H9 (cell line): ENCODE measurements at regions not wholly inside any gene's neighbourhood (a gene's known extent, or its start where the extent isn't known, plus 50 kb on each side); places are given as distances from the start of the nearest gene placed in this dataset.

Experiments
- DNase-seq: peaks from one replicate; pipeline ENCODE4 v3.0.0-alpha.2; 2017
- H2AFZ ChIP-seq: one replicate; pipeline ENCODE4 v1.6.1; 2013; ENCODE audit warnings: mild to moderate bottlenecking, low read length, control low read depth, moderate library complexity
- H2AK5ac ChIP-seq: 2 replicates; pipeline ENCODE4 v1.6.1; 2013; ENCODE audit warnings: low read length, control low read depth, mixed read lengths; ENCODE audit not compliant: insufficient read length
- H2BK120ac ChIP-seq: one replicate; pipeline ENCODE4 v1.6.1; 2013; ENCODE audit warnings: low read depth, mild to moderate bottlenecking, low read length, control low read depth, inconsistent platforms; ENCODE audit not compliant: poor library complexity, severe bottlenecking
- H2BK12ac ChIP-seq: 2 replicates; pipeline ENCODE4 v1.6.1; 2013; ENCODE audit warnings: low read length, control low read depth, mixed read lengths, low read depth; ENCODE audit not compliant: insufficient read length
- H2BK15ac ChIP-seq: 2 replicates; pipeline ENCODE4 v1.6.1; 2013; ENCODE audit warnings: low read depth, low read length, control low read depth
- H2BK20ac ChIP-seq: one replicate; pipeline ENCODE4 v1.6.1; 2013; ENCODE audit warnings: low read depth, mild to moderate bottlenecking, low read length, control low read depth, inconsistent platforms; ENCODE audit not compliant: poor library complexity, severe bottlenecking
- H2BK5ac ChIP-seq: 2 replicates; pipeline ENCODE4 v1.6.1; 2013; ENCODE audit warnings: low read length, control low read depth, mixed read lengths; ENCODE audit not compliant: insufficient read length
- H3K14ac ChIP-seq: 2 replicates; pipeline ENCODE4 v1.6.1; 2013; ENCODE audit warnings: low read length, control low read depth; ENCODE audit not compliant: insufficient read depth
- H3K18ac ChIP-seq: 2 replicates; pipeline ENCODE4 v1.6.1; 2013; ENCODE audit warnings: low read depth, mild to moderate bottlenecking, mixed read lengths, low read length, control low read depth; ENCODE audit not compliant: insufficient read length
- H3K23ac ChIP-seq: 2 replicates; pipeline ENCODE4 v1.6.1; 2013; ENCODE audit warnings: low read length, control low read depth, mixed read lengths, low read depth; ENCODE audit not compliant: insufficient read length
- H3K23me2 ChIP-seq: 2 replicates; pipeline ENCODE4 v1.6.1; 2013; ENCODE audit warnings: low read depth, mild to moderate bottlenecking, mixed read lengths, low read length, control low read depth; ENCODE audit not compliant: insufficient read length, poor library complexity, severe bottlenecking
- H3K27ac ChIP-seq: 2 replicates; pipeline ENCODE4 v1.5.1; 2013; ENCODE audit warnings: low read length, control low read depth, mixed read lengths, low read depth; ENCODE audit not compliant: insufficient read length
- H3K27me3 ChIP-seq: 2 replicates; pipeline ENCODE4 v1.6.1; 2013; ENCODE audit warnings: low read length, control low read depth, inconsistent platforms; ENCODE audit not compliant: insufficient read depth
- H3K4ac ChIP-seq: 2 replicates; pipeline ENCODE4 v1.6.1; 2013; ENCODE audit warnings: low read depth, mild to moderate bottlenecking, control low read depth, inconsistent platforms, low read length, moderate library complexity
- H3K4me1 ChIP-seq: 2 replicates; pipeline ENCODE4 v1.6.1; 2013; ENCODE audit warnings: low read length, control low read depth, inconsistent platforms; ENCODE audit not compliant: insufficient read depth
- H3K4me2 ChIP-seq: 2 replicates; pipeline ENCODE4 v1.6.1; 2013; ENCODE audit warnings: low read length, control low read depth, mixed read lengths; ENCODE audit not compliant: insufficient read length, insufficient read depth
- H3K56ac ChIP-seq: 2 replicates; pipeline ENCODE4 v1.6.1; 2013; ENCODE audit warnings: low read depth, mild to moderate bottlenecking, mixed read lengths, low read length, control low read depth; ENCODE audit not compliant: insufficient read length
- H3K79me1 ChIP-seq: 2 replicates; pipeline ENCODE4 v1.6.1; 2013; ENCODE audit warnings: low read depth, mild to moderate bottlenecking, moderate library complexity, low read length, control low read depth, inconsistent platforms; ENCODE audit not compliant: insufficient read depth, poor library complexity, severe bottlenecking
- H3K79me2 ChIP-seq: 2 replicates; pipeline ENCODE4 v1.6.1; 2013; ENCODE audit warnings: low read length, control low read depth, inconsistent platforms; ENCODE audit not compliant: insufficient read depth
- H3K9ac ChIP-seq: 2 replicates; pipeline ENCODE4 v1.6.1; 2013; ENCODE audit warnings: low read length, control low read depth, mixed read lengths; ENCODE audit not compliant: insufficient read length; ENCODE audit errors: extremely low read depth
- H3K9me3 ChIP-seq: one replicate; pipeline ENCODE4 v1.6.1; 2013; ENCODE audit warnings: low read depth, low read length, inconsistent platforms; ENCODE audit not compliant: control insufficient read depth
- H3T11ph ChIP-seq: one replicate; pipeline ENCODE4 v1.6.1; 2013; ENCODE audit warnings: mild to moderate bottlenecking, low read length, control low read depth, inconsistent platforms
- H4K20me1 ChIP-seq: one replicate; pipeline ENCODE4 v1.6.1; 2013; ENCODE audit not compliant: control insufficient read depth, insufficient read length, insufficient read depth
- H4K5ac ChIP-seq: 2 replicates; pipeline ENCODE4 v1.6.1; 2013; ENCODE audit warnings: low read depth, mild to moderate bottlenecking, mixed read lengths, low read length, control low read depth; ENCODE audit not compliant: insufficient read length
- H4K8ac ChIP-seq: replicated peaks from 2 replicates; pipeline ENCODE4 v1.6.1; 2013; ENCODE audit warnings: low read length, control low read depth, mixed read lengths, low read depth; ENCODE audit not compliant: insufficient read length
- H4K91ac ChIP-seq: 2 replicates; pipeline ENCODE4 v1.6.1; 2013; ENCODE audit warnings: low read depth, mild to moderate bottlenecking, moderate library complexity, mixed read lengths, low read length, control low read depth; ENCODE audit not compliant: insufficient read length
- H3K27ac Mint-ChIP-seq, 3 experiments: 2 replicates in 2 of 3; 3 replicates in 1 of 3; pipeline ENCODE4 v1.8.0; 2020 to 2021; ENCODE audit warnings: mixed read lengths in 3 of 3, mild to moderate bottlenecking in 1 of 3, moderate library complexity in 1 of 3
- H3K27me3 Mint-ChIP-seq: 2 replicates; pipeline ENCODE4 v1.8.0; 2021; ENCODE audit warnings: low read depth, mild to moderate bottlenecking, moderate library complexity, mixed read lengths
- H3K36me3 Mint-ChIP-seq, 3 experiments: 2 replicates in 2 of 3; 3 replicates in 1 of 3; pipeline ENCODE4 v1.8.0; 2020 to 2021; ENCODE audit warnings: low read depth in 3 of 3, mixed read lengths in 3 of 3; ENCODE audit not compliant: insufficient read depth in 1 of 3
- H3K4me1 Mint-ChIP-seq, 2 experiments: 2 replicates each; pipeline ENCODE4 v1.8.0; 2020; ENCODE audit warnings: mixed read lengths in 2 of 2
- H3K4me3 Mint-ChIP-seq, 2 experiments: 2 replicates in 1 of 2; 3 replicates in 1 of 2; pipeline ENCODE4 v1.8.0; 2020 to 2021; ENCODE audit warnings: mild to moderate bottlenecking in 2 of 2, mixed read lengths in 2 of 2, moderate library complexity in 1 of 2
- H3K9me3 Mint-ChIP-seq, 2 experiments: 2 replicates in 1 of 2; 3 replicates in 1 of 2; pipeline ENCODE4 v1.8.0; 2020; ENCODE audit warnings: mild to moderate bottlenecking in 2 of 2, mixed read lengths in 2 of 2, moderate library complexity in 1 of 2
- WGBS: extraction: QIAGEN DNeasy Blood & Tissue Kit; methylation state at CpG from one replicate; pipeline ENCODE4 v1.1.7; 2013; ENCODE audit warnings: missing lambda C conversion rate, low lambda C conversion rate, mixed read lengths; ENCODE audit not compliant: insufficient read length; ENCODE audit errors: extremely low coverage; 5-methylcytosine and 5-hydroxymethylcytosine counted together
- TF ChIP-seq, protein P1 (sequence below): fragments of 200-600 bp; sonication (generic); conservative IDR thresholded peaks from 3 replicates; pipeline ENCODE4 v1.8.0; 2021; ENCODE audit warnings: antibody characterized with exemption, mild to moderate bottlenecking

- H3K79me2 ChIP-seq = no peaks in the 10 kb centered on the region
- H3K27ac Mint-ChIP-seq = no peak overlapping the region
These were observed 172.5 kb upstream of the LRIG1 start for GRCh38 chr3:66673293-66673692.

More at GRCh38 chr3:66673293-66673692, 172.5 kb upstream of the LRIG1 start:
- no peak overlapping the region for H2AK5ac ChIP-seq
- Mint-ChIP-seq H3K36me3 (peaks cover 0 to 1% (median 0%) of the 10 kb centered on the region in 3 experiments; a peak in 1 of 7 replicates), H3K9me3 (0 out of 5 replicates have a peak, but pooled peaks cover 0 to 2% of the 10 kb centered on the region in 2 experiments), H3K27me3 (peaks cover 2% of the 10 kb centered on the region; the same call in 1 of the 2 replicates), H3K4me1 (no peaks in the 10 kb centered on the region), H3K4me3 (no peak overlapping the region)
- no peak overlapping the region for H2BK15ac ChIP-seq
- no peak for DNase-seq
- H3K79me1 ChIP-seq = no peaks in the 10 kb centered on the region
- H3K27me3 ChIP-seq = no peaks in the 10 kb centered on the region
- no peak overlapping the region for H3K23ac ChIP-seq
- no peak overlapping the region for H2BK5ac ChIP-seq
- H3K4me2 ChIP-seq = no peak overlapping the region
- no peak overlapping the region for H2AFZ ChIP-seq
- no peaks in the 10 kb centered on the region for H3K4me1 ChIP-seq
- H4K91ac ChIP-seq = no peak overlapping the region
- no peak overlapping the region for H3K56ac ChIP-seq
- H3K9ac ChIP-seq = no peak overlapping the region
- H2BK12ac ChIP-seq = no peak overlapping the region
- TF ChIP-seq, protein P1, sequence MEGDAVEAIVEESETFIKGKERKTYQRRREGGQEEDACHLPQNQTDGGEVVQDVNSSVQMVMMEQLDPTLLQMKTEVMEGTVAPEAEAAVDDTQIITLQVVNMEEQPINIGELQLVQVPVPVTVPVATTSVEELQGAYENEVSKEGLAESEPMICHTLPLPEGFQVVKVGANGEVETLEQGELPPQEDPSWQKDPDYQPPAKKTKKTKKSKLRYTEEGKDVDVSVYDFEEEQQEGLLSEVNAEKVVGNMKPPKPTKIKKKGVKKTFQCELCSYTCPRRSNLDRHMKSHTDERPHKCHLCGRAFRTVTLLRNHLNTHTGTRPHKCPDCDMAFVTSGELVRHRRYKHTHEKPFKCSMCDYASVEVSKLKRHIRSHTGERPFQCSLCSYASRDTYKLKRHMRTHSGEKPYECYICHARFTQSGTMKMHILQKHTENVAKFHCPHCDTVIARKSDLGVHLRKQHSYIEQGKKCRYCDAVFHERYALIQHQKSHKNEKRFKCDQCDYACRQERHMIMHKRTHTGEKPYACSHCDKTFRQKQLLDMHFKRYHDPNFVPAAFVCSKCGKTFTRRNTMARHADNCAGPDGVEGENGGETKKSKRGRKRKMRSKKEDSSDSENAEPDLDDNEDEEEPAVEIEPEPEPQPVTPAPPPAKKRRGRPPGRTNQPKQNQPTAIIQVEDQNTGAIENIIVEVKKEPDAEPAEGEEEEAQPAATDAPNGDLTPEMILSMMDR = no peak
- H4K5ac ChIP-seq = no peak overlapping the region
- H4K20me1 ChIP-seq = no peaks in the 10 kb centered on the region
- no CpG with 5 or more reads among the region's 9 CpGs for WGBS
- H3K18ac ChIP-seq = no peak overlapping the region
- no peak overlapping the region for H2BK120ac ChIP-seq
- no peaks in the 10 kb centered on the region for H3K9me3 ChIP-seq
- H3T11ph ChIP-seq = no peak overlapping the region
- no peak overlapping the region for H3K14ac ChIP-seq
- no peaks in the 10 kb centered on the region for H3K23me2 ChIP-seq
- H4K8ac ChIP-seq = no peak overlapping the region
- no peak overlapping the region for H2BK20ac ChIP-seq
- no peak overlapping the region for H3K27ac ChIP-seq
- H3K4ac ChIP-seq = no peak overlapping the region
